NT2/D1 (cell line): ENCODE measurements at regions not wholly inside any gene's neighbourhood (a gene's known extent, or its start where the extent isn't known, plus 50 kb on each side); places are given as distances from the start of the nearest gene placed in this dataset.

Experiments used
- DNase-seq: peaks from one replicate; pipeline ENCODE4 v3.0.0-alpha.2; 2011; ENCODE audit warnings: low read depth, low spot score
- H3K27me3 ChIP-seq: 2 replicates; pipeline ENCODE4 v1.6.0; 2011; ENCODE audit warnings: mild to moderate bottlenecking; ENCODE audit not compliant: insufficient read length, insufficient read depth
- H3K36me3 ChIP-seq: 2 replicates; pipeline ENCODE4 v1.6.1; 2011; ENCODE audit warnings: mild to moderate bottlenecking, low read length, mixed read lengths; ENCODE audit not compliant: insufficient read depth, insufficient read length
- H3K4me1 ChIP-seq: 2 replicates; pipeline ENCODE4 v1.5.1; 2011; ENCODE audit not compliant: insufficient read depth, insufficient read length
- H3K4me3 ChIP-seq: 2 replicates; pipeline ENCODE4 v1.5.1; 2011; ENCODE audit warnings: low read depth; ENCODE audit not compliant: insufficient read length
- H3K9ac ChIP-seq: 2 replicates; pipeline ENCODE4 v1.6.0; 2011; ENCODE audit warnings: low read depth; ENCODE audit not compliant: insufficient read length
- H3K9me3 ChIP-seq: 2 replicates; pipeline ENCODE4 v1.5.1; 2011; ENCODE audit warnings: mild to moderate bottlenecking, low read length; ENCODE audit not compliant: insufficient read depth
- SUZ12 ChIP-seq: IDR thresholded peaks from 2 replicates; pipeline ENCODE4 v1.6.1; 2011; ENCODE audit not compliant: insufficient read length, insufficient read depth; ENCODE audit errors: extremely low read depth
- YY1 ChIP-seq: IDR thresholded peaks from 2 replicates; pipeline ENCODE4 v1.6.1; 2011; ENCODE audit not compliant: insufficient read length, insufficient read depth
- ZNF274 ChIP-seq: IDR thresholded peaks from 2 replicates; pipeline ENCODE4 v1.6.1; 2011; ENCODE audit warnings: mild to moderate bottlenecking, low read depth, low read length

- Histone ChIP-seq H3K9me3 (peaks cover 14% of the 10 kb centered on the region; the same call in 1 of the 2 replicates), H3K36me3 (no peaks in the 10 kb centered on the region), H3K4me3 (no peak overlapping the region), H3K4me1 (no peaks in the 10 kb centered on the region), H3K27me3 (no peaks in the 10 kb centered on the region), H3K9ac (no peak overlapping the region)
- TF ChIP-seq SUZ12 (no peak), YY1 (no peak), ZNF274 (no peak)
- no peak for DNase-seq
Observed at GRCh38 chr1:219383281-219383680, 209.6 kb downstream of the LYPLAL1 start.

- Histone ChIP-seq H3K27me3 (no peaks in the 10 kb centered on the region), H3K9ac (no peak overlapping the region), H3K4me1 (no peaks in the 10 kb centered on the region), H3K9me3 (peaks cover 14% of the 10 kb centered on the region; the same call in 1 of the 2 replicates), H3K4me3 (no peak overlapping the region), H3K36me3 (no peaks in the 10 kb centered on the region)
- TF ChIP-seq SUZ12: no peak
- no peak for TF ChIP-seq YY1
- no peak for DNase-seq
Observed at GRCh38 chr1:219381396-219381795, 207.7 kb downstream of the LYPLAL1 start.

DNA sequence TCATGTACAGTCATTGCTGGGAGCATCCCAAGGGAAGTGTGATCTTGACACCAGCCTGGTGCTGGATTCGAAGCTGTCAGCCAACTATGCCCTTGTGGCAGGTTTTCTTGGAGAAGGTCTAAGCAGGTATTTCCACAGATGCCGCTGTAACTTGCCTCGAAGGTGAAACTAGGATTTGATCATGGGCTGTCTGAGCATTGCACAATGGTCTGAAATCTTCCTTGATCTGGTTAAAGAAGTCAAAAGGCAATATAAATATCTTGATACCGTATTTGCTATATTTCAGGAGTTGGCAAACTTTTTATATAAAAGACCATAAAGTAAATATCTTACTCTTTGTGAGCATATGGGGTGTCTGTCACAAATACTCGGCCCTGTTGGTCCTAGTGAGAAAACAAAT, 206.8 kb downstream of the LYPLAL1 start:
- H3K4me3 ChIP-seq: no peak overlapping the region
- TF ChIP-seq YY1 (no peak), SUZ12 (no peak), ZNF274 (no peak)
- no peak for DNase-seq
- H3K27me3 ChIP-seq: no peaks in the 10 kb centered on the region
- H3K36me3 ChIP-seq: no peaks in the 10 kb centered on the region
- H3K9me3 ChIP-seq: peaks cover 14% of the 10 kb centered on the region; the same call in 1 of the 2 replicates
- no peak overlapping the region for H3K9ac ChIP-seq
- H3K4me1 ChIP-seq: no peaks in the 10 kb centered on the region

GRCh38 chr1:219379691-219380090, 206.0 kb downstream of the LYPLAL1 start:
- DNase-seq: no peak
- H3K36me3 ChIP-seq: no peaks in the 10 kb centered on the region
- no peaks in the 10 kb centered on the region for H3K4me1 ChIP-seq
- TF ChIP-seq YY1: no peak
- no peak for TF ChIP-seq ZNF274
- no peak for TF ChIP-seq SUZ12
- no peak overlapping the region for H3K9ac ChIP-seq
- H3K27me3 ChIP-seq: no peaks in the 10 kb centered on the region
- peaks cover 14% of the 10 kb centered on the region; the same call in 1 of the 2 replicates for H3K9me3 ChIP-seq
- no peak overlapping the region for H3K4me3 ChIP-seq

DNA sequence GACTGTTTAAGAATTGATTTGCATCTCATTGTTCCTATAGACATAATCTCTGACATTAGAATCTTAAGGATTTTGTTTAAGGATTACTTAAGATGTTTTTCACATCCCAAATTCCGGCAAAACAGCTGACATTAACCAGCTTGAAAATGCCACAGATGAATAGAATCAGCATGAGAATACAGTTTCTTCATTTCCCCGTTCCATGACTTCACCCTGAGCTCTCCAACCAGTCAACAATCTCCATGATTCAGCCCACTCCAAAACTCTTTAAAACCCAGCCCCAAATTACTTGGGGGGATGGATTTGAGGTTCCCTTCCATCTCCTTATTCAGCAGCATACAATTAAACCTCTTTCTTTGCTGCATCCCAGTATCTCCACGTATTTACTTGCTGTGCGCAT, 201.0 kb downstream of the LYPLAL1 start:
- no peaks in the 10 kb centered on the region for H3K9me3 ChIP-seq
- H3K4me1 ChIP-seq: no peaks in the 10 kb centered on the region
- peak; percentile 20 for DNase-seq
- no peak overlapping the region for H3K4me3 ChIP-seq
- TF ChIP-seq YY1 (no peak), ZNF274 (no peak), SUZ12 (no peak)
- no peaks in the 10 kb centered on the region for H3K36me3 ChIP-seq
- H3K9ac ChIP-seq: no peak overlapping the region
- H3K27me3 ChIP-seq: no peaks in the 10 kb centered on the region

DNA sequence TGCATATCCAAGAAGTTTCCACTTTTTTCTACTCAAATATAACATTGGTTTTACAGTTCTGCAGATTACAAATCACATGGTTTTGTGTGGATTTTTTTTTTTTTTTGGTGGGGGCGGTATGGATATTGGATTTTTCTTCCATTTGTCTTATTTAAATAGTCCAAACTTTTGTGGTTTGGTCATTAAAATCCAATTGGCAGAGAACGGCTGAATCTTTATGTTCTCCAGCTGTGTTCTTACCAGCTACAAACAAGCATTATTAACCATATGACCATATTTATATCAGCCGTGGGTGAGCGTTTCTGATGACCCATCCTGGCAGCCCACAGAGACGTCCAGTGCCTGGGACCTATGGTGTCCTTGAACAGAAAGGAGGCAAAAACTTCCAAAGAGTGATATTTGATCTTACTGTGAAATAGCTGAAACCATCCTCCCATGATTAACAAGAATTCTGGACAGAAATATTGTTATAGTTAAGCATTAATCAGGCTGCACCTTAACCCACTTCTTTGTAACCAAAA, 200.4 kb downstream of the LYPLAL1 start:
- Histone ChIP-seq H3K36me3 (no peaks in the 10 kb centered on the region), H3K4me3 (no peak overlapping the region), H3K9me3 (no peaks in the 10 kb centered on the region), H3K27me3 (no peaks in the 10 kb centered on the region), H3K9ac (no peak overlapping the region), H3K4me1 (no peaks in the 10 kb centered on the region)
- TF ChIP-seq YY1 (no peak), ZNF274 (no peak), SUZ12 (no peak)
- no peak for DNase-seq

DNA sequence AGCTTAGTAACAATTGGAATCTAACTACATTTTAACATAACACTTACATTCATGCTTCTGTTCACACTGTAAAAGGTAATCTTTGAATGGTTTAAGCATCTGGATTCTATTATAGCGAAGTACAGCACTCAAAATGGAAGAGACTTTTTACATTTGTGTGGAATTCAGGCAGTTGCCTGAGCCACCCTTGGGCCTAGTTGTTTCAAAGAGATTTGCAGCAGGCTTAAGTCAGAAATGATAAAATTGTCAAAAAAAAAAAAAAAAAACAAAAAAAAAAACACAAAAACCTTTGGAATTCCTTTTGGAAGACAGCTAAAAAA, 199.9 kb downstream of the LYPLAL1 start:
- Histone ChIP-seq H3K9me3 (no peaks in the 10 kb centered on the region), H3K36me3 (no peaks in the 10 kb centered on the region), H3K4me3 (no peak overlapping the region), H3K9ac (no peak overlapping the region), H3K4me1 (no peaks in the 10 kb centered on the region), H3K27me3 (no peaks in the 10 kb centered on the region)
- TF ChIP-seq ZNF274: no peak
- no peak for TF ChIP-seq YY1
- TF ChIP-seq SUZ12: no peak
- no peak for DNase-seq
